Activated T-cell treated with anti-CD3 and anti-CD28 coated beads, Interleukin-2, amount 50 U/mL, for 72 hours (primary cell): ENCODE measurements at regions not wholly inside any gene's neighbourhood (a gene's known extent, or its start where the extent isn't known, plus 50 kb on each side); places are given as distances from the start of the nearest gene placed in this dataset.
"Not testable (repeated sequence)": the region's sequence is repeated elsewhere in the genome, so short reads cannot be mapped to it uniquely, and the experiment has no call there.

ENCODE experiments used
- ATAC-seq, 2 donors: fragments of 150-1000 bp; cut with Tn5 transposase; replicated peaks in 1 of 2; 2 replicates each; pipeline ENCODE4 v1.10.0; 2021; ENCODE audit warnings: moderate library complexity in 2 of 2, mild to moderate bottlenecking in 1 of 2
- DNase-seq, 2 donors: peaks; one replicate each; pipeline ENCODE4 v3.0.0; 2021 to 2022; ENCODE audit warnings: mixed read lengths in 1 of 2
- H3K27ac Mint-ChIP-seq: one replicate; pipeline ENCODE4 v1.8.0; 2022; ENCODE audit warnings: mild to moderate bottlenecking, moderate library complexity, mixed read lengths
- H3K27me3 Mint-ChIP-seq: one replicate; pipeline ENCODE4 v1.8.0; 2022; ENCODE audit warnings: low read depth, mixed read lengths
- H3K36me3 Mint-ChIP-seq, 2 donors: one replicate each; pipeline ENCODE4 v1.8.0; 2022; ENCODE audit warnings: mixed read lengths in 2 of 2, mild to moderate bottlenecking in 1 of 2; ENCODE audit not compliant: insufficient read depth in 2 of 2
- H3K4me1 Mint-ChIP-seq: one replicate; pipeline ENCODE4 v1.8.0; 2022; ENCODE audit warnings: low read depth, mixed read lengths
- H3K4me3 Mint-ChIP-seq, 2 donors: one replicate each; pipeline ENCODE4 v1.8.0; 2022; ENCODE audit warnings: mild to moderate bottlenecking in 2 of 2, mixed read lengths in 2 of 2, moderate library complexity in 2 of 2
- H3K9me3 Mint-ChIP-seq, 2 donors: one replicate each; pipeline ENCODE4 v1.8.0; 2022; ENCODE audit warnings: mixed read lengths in 2 of 2

DNA sequence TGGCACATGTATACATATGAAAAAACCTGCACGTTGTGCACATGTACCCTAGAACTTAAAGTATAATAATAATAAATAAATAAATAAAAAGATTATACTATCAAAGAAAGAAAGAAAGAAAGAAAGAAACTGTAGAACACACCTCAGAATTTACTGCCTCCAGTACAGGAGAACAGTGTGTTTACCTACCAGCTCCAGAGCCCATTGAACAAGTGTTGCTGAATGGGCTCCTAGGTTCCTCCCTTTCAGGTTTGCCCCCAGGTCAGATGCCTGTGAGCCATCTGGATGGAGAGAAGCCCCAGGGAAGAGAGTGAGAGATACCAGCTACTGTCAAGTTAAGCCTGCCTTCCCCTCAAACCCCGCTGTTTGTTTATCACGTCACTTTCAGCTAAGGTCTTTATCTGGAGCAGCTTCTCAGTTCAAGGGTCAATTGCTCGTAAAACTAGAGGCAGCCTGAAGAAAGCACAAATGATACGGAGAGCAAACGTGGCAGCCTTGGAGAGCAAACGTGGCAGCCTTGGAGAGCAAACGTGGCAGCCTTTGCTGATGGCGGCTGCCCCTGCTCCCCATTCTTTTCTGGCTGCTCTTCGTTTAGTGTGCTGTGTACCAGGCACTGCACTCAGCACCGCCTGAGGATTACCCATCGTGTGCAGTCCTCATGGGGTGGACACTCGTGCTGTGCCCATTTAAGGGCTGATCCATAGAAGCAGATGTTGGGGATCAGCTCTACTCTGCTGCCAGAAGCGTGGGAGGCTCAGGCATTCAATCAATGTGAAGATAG is 111.7 kb downstream of the ADAMTS15 start:
- no peak for DNase-seq
- ATAC-seq, result no peak
- no peaks in the 10 kb centered on the region for H3K4me1 Mint-ChIP-seq
- peaks cover 2% of the 10 kb centered on the region for H3K27me3 Mint-ChIP-seq
- H3K27ac Mint-ChIP-seq, result no peak overlapping the region
- peaks cover 0 to 2% of the 10 kb centered on the region in 2 donors for H3K9me3 Mint-ChIP-seq
- H3K36me3 Mint-ChIP-seq, result no peaks in the 10 kb centered on the region
- no peak overlapping the region for H3K4me3 Mint-ChIP-seq

DNA sequence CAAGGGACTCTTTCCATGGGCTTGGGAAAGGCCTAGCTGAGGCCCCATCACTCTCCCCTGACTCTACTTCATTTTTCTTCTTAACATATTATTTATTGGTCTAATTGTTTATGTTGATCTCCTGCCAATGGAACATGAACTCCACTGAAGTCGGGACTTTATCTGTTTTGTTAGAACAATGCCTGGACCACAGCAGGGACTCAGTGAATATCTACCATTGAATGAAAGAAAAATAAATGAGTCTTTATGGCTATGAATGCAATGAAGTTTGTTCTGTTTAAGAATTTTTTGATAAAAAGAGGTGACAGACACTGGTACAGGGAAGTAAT is 112.3 kb downstream of the ADAMTS15 start:
- no peak for DNase-seq
- Mint-ChIP-seq H3K4me3 (no peak overlapping the region), H3K4me1 (no peaks in the 10 kb centered on the region), H3K27ac (no peak overlapping the region), H3K9me3 (peaks cover 0 to 2% of the 10 kb centered on the region in 2 donors), H3K27me3 (no peaks in the 10 kb centered on the region), H3K36me3 (no peaks in the 10 kb centered on the region)
- no peak for ATAC-seq

DNA sequence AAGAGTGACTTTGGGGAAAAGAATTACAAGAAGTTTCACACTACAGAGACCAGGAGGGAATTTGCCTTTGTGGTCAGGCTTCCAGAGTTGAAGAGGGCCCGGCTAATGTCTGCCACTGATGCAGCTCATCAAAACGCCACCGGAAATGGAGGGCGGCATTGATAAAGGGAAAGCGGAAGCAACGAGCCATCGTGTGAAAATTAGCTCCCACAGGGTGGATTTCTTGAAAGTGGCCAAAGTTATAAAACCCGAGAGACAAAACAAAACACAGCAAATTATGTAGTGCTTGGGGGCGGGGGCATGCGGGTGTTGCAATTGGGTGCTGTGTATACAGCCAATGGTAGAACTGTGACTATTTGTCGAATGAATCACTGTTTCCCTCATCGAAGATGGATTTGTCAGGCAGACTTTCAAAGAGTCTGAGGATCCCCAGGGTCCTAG is 113.0 kb downstream of the ADAMTS15 start:
- peaks cover 0 to 2% of the 10 kb centered on the region in 2 donors for H3K9me3 Mint-ChIP-seq
- no peak for ATAC-seq
- no peaks in the 10 kb centered on the region for H3K27me3 Mint-ChIP-seq

DNA sequence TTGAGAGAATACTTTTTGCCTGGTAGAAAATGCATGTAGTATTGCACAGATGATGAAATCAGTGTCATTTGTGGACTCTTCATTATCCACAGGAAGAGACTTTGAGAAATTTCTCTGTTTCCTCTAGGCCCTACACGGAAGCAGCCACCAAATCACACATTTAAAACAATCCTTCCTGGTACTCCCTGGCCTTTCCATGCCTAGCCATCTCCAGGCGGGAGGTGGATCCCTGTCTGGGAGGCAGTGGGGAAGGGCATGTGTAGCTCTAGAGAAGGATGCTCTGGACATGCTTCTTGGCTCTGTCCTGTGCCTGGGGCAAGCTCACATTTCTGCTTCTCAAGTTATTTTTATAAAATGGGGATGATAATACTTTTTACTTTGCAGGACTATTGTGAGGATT is 114.1 kb downstream of the ADAMTS15 start:
- Mint-ChIP-seq H3K4me1 (no peaks in the 10 kb centered on the region), H3K27me3 (no peaks in the 10 kb centered on the region), H3K36me3 (no peaks in the 10 kb centered on the region), H3K9me3 (peaks cover 0 to 2% of the 10 kb centered on the region in 2 donors), H3K27ac (no peak overlapping the region), H3K4me3 (no peak overlapping the region)
- ATAC-seq (no peak), DNase-seq (no peak)

More for the DNA sequence above, 113.0 kb downstream of the ADAMTS15 start:
- no peak overlapping the region for H3K27ac Mint-ChIP-seq
- H3K4me3 Mint-ChIP-seq, result no peak overlapping the region
- no peaks in the 10 kb centered on the region for H3K4me1 Mint-ChIP-seq
- no peak for DNase-seq
- no peaks in the 10 kb centered on the region for H3K36me3 Mint-ChIP-seq

DNA sequence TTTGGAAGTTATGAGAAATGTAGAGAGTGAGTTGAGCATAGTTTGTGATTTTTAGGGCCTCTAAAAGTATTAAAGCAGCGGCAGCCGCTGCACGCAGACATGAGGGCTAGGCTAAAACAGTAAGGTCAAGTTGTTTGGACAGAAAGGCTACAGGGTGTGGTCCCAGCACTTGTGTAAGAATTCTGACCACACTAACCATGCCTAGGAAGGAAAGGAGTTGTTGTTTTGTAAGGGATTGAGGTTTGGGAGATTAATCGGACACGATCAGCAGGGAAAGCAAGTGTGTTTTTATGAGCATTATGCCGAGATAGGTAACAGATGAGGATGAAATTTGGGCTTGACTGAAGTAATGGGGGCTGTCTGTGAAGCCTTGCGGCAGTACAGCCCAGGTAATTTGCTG is 117.9 kb downstream of the ADAMTS15 start:
- not testable (repeated sequence) for H3K9me3 Mint-ChIP-seq, H3K27ac Mint-ChIP-seq, ATAC-seq, H3K4me1 Mint-ChIP-seq, H3K4me3 Mint-ChIP-seq, H3K27me3 Mint-ChIP-seq, DNase-seq, H3K36me3 Mint-ChIP-seq

- Mint-ChIP-seq H3K9me3 (no peaks in the 10 kb centered on the region), H3K36me3 (no peaks in the 10 kb centered on the region), H3K4me3 (no peak overlapping the region), H3K4me1 (no peaks in the 10 kb centered on the region), H3K27me3 (no peaks in the 10 kb centered on the region), H3K27ac (no peak overlapping the region)
- DNase-seq (no peak), ATAC-seq (no peak)
Measured at GRCh38 chr11:130571519-130571918, 123.1 kb downstream of the ADAMTS15 start.

DNA sequence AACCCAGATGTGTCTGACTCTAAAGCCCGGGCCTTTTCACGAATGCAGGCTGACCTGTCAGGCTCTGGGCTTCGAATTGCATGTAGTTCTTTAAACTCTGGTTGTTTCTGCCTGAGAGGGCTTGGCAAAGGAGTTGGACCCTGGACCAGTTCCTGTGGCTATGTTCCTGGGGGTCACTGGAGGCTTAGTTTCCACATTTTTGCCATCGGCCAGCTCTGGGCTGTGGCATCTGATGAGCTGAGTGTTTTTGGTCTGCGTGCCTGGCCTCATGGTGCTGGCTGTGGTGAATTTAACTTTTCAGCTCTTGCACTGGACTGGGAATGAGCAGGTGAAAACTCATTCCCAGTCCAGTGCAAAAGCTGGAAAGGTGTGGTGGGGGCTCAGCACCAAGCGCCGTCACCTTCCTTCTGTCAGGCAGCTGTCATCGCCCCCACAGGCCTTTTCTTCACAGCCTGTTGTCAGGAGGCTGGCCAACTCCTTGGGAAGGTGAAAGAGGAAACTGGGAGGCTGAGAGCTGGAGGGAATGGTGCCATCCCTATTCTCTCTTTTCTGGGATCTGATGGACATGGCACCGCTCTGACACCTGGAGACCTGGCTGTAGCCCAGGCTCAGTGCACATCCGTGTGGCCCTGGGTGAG is 123.6 kb downstream of the ADAMTS15 start:
- ATAC-seq, result no peak
- H3K4me1 Mint-ChIP-seq, result no peaks in the 10 kb centered on the region

DNA sequence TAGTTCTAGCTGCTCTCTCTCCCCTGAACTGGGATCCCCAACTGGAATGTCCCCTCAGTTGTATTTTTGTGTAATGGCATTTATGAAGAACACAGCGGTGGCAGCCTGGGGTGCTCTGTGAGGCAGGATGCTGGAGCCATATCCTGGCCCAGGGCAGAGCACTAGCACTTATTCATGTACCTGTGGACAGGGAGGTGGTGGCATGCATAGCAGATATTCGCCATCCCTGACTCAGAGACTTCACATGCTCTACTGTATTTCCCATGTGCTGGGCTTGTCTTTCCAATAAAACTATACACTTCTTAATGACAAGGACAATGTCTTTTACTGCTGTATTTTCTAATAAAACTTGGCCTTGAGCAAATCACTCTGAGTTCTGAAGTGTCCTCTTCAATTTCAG is 125.3 kb downstream of the ADAMTS15 start:
- H3K36me3 Mint-ChIP-seq, result no peaks in the 10 kb centered on the region
- H3K27ac Mint-ChIP-seq, result no peak overlapping the region
- H3K4me1 Mint-ChIP-seq, result no peaks in the 10 kb centered on the region
- H3K9me3 Mint-ChIP-seq, result no peaks in the 10 kb centered on the region
- ATAC-seq, result no peak
- DNase-seq, result no peak
- no peaks in the 10 kb centered on the region for H3K27me3 Mint-ChIP-seq
- no peak overlapping the region for H3K4me3 Mint-ChIP-seq

More for the DNA sequence above, 123.6 kb downstream of the ADAMTS15 start:
- Mint-ChIP-seq H3K27ac (no peak overlapping the region), H3K27me3 (no peaks in the 10 kb centered on the region), H3K4me3 (no peak overlapping the region), H3K9me3 (no peaks in the 10 kb centered on the region), H3K36me3 (no peaks in the 10 kb centered on the region)
- DNase-seq, result no peak

DNA sequence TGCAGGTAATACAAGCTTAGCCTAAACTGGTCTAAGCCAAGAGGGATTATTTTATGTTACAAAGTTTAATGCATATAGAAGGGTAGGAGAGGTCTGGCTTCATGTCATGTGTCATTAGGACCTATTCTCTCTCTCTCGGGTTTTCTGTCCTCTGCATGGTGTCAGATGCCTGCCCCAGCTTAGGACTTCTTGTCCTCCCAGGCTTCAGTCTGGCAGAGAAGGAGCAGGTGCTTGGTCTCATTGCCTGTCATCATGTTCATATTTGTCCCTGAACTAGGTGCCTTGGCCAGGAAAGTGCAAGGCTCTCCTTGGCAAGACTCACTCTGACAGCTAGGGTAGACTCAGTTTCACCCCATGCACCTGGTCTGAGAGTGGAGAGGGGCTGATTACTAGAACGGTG is 126.3 kb downstream of the ADAMTS15 start:
- no peaks in the 10 kb centered on the region for H3K4me1 Mint-ChIP-seq
- H3K27ac Mint-ChIP-seq, result no peak overlapping the region
- H3K27me3 Mint-ChIP-seq, result no peaks in the 10 kb centered on the region
- DNase-seq (no peak), ATAC-seq (no peak)
- no peaks in the 10 kb centered on the region for H3K9me3 Mint-ChIP-seq
- H3K4me3 Mint-ChIP-seq, result no peak overlapping the region
- no peaks in the 10 kb centered on the region for H3K36me3 Mint-ChIP-seq

DNA sequence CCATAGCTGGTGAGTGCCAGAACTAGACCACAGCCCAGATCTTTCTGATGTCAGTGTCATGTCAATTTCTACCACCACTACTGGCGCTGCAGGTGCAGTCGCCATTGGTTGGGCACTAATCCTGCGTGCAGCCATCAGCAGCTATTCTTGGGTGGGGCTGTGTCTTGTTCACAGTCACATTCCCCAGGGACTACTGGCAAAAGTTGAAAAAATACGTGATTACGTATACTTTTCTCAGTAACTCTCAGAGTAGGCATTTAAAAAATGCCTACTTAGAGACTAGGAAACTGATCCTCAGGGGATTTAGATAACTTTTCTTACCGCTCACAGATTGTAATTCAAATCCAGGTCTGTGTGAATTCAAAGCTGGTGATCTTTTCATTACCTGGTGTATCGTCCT is 127.7 kb downstream of the ADAMTS15 start:
- ATAC-seq (no peak), DNase-seq (no peak)
- no peak overlapping the region for H3K27ac Mint-ChIP-seq
- H3K4me1 Mint-ChIP-seq, result no peaks in the 10 kb centered on the region
- no peaks in the 10 kb centered on the region for H3K36me3 Mint-ChIP-seq
- no peak overlapping the region for H3K4me3 Mint-ChIP-seq
- H3K9me3 Mint-ChIP-seq, result no peaks in the 10 kb centered on the region
- H3K27me3 Mint-ChIP-seq, result no peaks in the 10 kb centered on the region

- DNase-seq (no peak), ATAC-seq (no peak)
- H3K27me3 Mint-ChIP-seq, result peaks cover 6% of the 10 kb centered on the region
- no peaks in the 10 kb centered on the region for H3K9me3 Mint-ChIP-seq
- H3K27ac Mint-ChIP-seq, result no peak overlapping the region
- no peaks in the 10 kb centered on the region for H3K4me1 Mint-ChIP-seq
- H3K36me3 Mint-ChIP-seq, result no peaks in the 10 kb centered on the region
- H3K4me3 Mint-ChIP-seq, result no peak overlapping the region
Measured at GRCh38 chr11:130578738-130579368, 130.4 kb downstream of the ADAMTS15 start.

- ATAC-seq (no peak), DNase-seq (no peak)
- Mint-ChIP-seq H3K36me3 (no peaks in the 10 kb centered on the region), H3K4me3 (no peak overlapping the region), H3K27me3 (peaks cover 6% of the 10 kb centered on the region), H3K9me3 (no peaks in the 10 kb centered on the region), H3K4me1 (no peaks in the 10 kb centered on the region), H3K27ac (no peak overlapping the region)
Measured at GRCh38 chr11:130580372-130580771, 131.9 kb downstream of the ADAMTS15 start.

GRCh38 chr11:130580891-130581492 is 132.5 kb downstream of the ADAMTS15 start:
- Mint-ChIP-seq H3K4me1 (no peaks in the 10 kb centered on the region), H3K4me3 (no peak overlapping the region), H3K27ac (no peak overlapping the region), H3K9me3 (no peaks in the 10 kb centered on the region), H3K27me3 (peaks cover 6% of the 10 kb centered on the region), H3K36me3 (no peaks in the 10 kb centered on the region)
- ATAC-seq (no peak), DNase-seq (no peak)
